GM06990 (cell line): ENCODE measurements at regions not wholly inside any gene's neighbourhood (a gene's known extent, or its start where the extent isn't known, plus 50 kb on each side); places are given as distances from the start of the nearest gene placed in this dataset.

Experiments used
- DNase-seq: peaks from one replicate; pipeline ENCODE4 v3.0.0-alpha.2; 2011; ENCODE audit not compliant: insufficient read length; ENCODE audit errors: extremely low read depth
- H3K27me3 ChIP-seq: replicated peaks from 2 replicates; pipeline ENCODE4 v1.6.0; 2011; ENCODE audit warnings: low read length; ENCODE audit not compliant: control insufficient read depth, insufficient read depth
- H3K36me3 ChIP-seq: 2 replicates; pipeline ENCODE4 v1.5.1; 2011; ENCODE audit warnings: low read length; ENCODE audit not compliant: control insufficient read depth, insufficient read depth
- H3K4me3 ChIP-seq: replicated peaks from 2 replicates; pipeline ENCODE4 v1.5.1; 2011; ENCODE audit warnings: low read depth, mild to moderate bottlenecking, control low read depth, low read length
- TF ChIP-seq, protein P1 (sequence below): IDR thresholded peaks from 2 replicates; pipeline ENCODE4 v1.5.1; 2011; ENCODE audit warnings: low read length, control low read depth, mild to moderate bottlenecking, inconsistent platforms; ENCODE audit not compliant: insufficient read depth, poor library complexity, severe bottlenecking

DNA sequence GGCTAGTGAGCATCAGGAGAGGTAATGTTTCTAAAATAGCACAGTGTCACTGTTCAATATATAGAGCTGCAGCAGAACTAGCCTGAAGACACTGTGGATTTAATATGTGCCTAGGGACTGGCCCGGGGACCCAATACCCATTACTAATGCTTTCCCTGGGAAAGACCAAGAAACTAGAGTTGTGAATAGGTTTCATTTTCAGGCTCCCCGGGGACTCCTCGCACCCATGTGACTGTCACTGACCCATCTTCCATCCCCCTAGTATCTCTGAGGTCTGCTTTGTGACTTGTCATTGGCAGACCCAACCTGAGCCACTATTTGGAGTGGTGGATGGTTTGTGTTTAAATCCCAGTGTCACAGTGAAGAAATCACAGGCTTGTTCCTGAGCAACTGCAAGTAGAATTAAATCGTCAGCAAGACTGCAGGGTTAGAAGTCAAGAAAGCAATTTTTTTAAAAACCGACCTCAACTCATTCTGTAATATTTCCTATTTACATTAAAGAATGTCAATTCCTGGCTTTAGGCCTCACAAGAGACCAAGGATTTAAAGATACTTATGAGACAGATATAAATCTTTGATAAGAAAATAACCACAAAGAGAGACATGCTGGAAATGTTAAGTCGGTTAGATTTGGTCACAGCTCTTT is 130.0 kb upstream of the TNR start:
- TF ChIP-seq, protein P1, sequence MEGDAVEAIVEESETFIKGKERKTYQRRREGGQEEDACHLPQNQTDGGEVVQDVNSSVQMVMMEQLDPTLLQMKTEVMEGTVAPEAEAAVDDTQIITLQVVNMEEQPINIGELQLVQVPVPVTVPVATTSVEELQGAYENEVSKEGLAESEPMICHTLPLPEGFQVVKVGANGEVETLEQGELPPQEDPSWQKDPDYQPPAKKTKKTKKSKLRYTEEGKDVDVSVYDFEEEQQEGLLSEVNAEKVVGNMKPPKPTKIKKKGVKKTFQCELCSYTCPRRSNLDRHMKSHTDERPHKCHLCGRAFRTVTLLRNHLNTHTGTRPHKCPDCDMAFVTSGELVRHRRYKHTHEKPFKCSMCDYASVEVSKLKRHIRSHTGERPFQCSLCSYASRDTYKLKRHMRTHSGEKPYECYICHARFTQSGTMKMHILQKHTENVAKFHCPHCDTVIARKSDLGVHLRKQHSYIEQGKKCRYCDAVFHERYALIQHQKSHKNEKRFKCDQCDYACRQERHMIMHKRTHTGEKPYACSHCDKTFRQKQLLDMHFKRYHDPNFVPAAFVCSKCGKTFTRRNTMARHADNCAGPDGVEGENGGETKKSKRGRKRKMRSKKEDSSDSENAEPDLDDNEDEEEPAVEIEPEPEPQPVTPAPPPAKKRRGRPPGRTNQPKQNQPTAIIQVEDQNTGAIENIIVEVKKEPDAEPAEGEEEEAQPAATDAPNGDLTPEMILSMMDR = no peak
- Histone ChIP-seq H3K4me3 (no peak overlapping the region), H3K27me3 (no peaks in the 10 kb centered on the region), H3K36me3 (no peaks in the 10 kb centered on the region)
- DNase-seq = peak; percentile 30

- DNase-seq = no peak
Observed at GRCh38 chr1:175872588-175872987, 129.2 kb upstream of the TNR start.

GRCh38 chr1:175871647-175872046 is 128.3 kb upstream of the TNR start:
- no peak for DNase-seq
- TF ChIP-seq, protein P1 = no peak
- H3K4me3 ChIP-seq = no peak overlapping the region
- H3K27me3 ChIP-seq = no peaks in the 10 kb centered on the region; the same call in 1 of the 2 replicates
- H3K36me3 ChIP-seq = no peaks in the 10 kb centered on the region

More at GRCh38 chr1:175872588-175872987, 129.2 kb upstream of the TNR start:
- Histone ChIP-seq H3K36me3 (no peaks in the 10 kb centered on the region), H3K4me3 (no peak overlapping the region), H3K27me3 (no peaks in the 10 kb centered on the region; the same call in 1 of the 2 replicates)
- TF ChIP-seq, protein P1 = no peak

- Histone ChIP-seq H3K4me3 (no peak overlapping the region), H3K27me3 (no peaks in the 10 kb centered on the region; the same call in 1 of the 2 replicates), H3K36me3 (no peaks in the 10 kb centered on the region)
- no peak for DNase-seq
- TF ChIP-seq, protein P1 = no peak
Observed at GRCh38 chr1:175870217-175870616, 126.8 kb upstream of the TNR start.

DNA sequence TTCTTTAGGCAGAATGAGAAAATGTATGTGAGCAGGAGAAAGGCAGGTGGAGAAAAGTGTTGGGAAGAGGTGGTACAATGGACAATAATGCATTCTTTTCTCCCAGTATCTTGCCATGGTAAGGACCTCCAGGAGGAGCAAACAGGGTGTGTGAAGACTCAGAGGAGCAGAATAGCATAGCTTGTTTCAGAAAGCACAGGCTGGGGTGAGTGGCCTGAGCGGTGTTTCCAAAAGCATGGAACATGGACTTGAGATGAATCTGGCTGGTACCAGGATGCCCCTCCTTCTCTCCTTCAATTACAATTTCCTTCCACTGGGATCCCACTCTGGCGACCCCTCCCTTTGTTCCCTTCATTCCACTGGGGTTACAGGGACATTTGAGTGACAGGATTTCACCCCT is 123.4 kb upstream of the TNR start:
- Histone ChIP-seq H3K36me3 (no peaks in the 10 kb centered on the region), H3K27me3 (no peaks in the 10 kb centered on the region; the same call in 1 of the 2 replicates), H3K4me3 (no peak overlapping the region)
- TF ChIP-seq, protein P1 = no peak
- DNase-seq = no peak
